ENCODE measurements at regions not wholly inside any gene's neighbourhood (a gene's known extent, or its start where the extent isn't known, plus 50 kb on each side); places are given as distances from the start of the nearest gene placed in this dataset.
"Not testable (repeated sequence)": the region's sequence is repeated elsewhere in the genome, so short reads cannot be mapped to it uniquely, and the experiment has no call there.

DNA sequence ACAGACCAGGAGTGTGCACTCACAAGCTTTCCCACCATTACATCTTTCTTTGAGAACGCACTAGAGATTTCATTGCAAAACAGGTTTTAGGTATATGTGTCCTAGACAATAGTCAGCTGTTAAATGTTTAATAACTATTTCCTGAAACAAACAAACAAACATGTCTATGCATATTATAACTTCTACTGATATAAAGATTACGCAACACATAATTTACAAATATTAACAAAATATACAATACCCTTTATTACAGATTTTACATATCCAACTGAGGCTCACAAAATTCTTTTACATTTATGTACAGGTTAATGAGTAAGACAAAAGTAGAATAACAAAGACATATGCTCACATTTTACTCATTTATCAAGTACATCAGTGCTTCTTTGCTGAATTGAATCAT lies 1554.0 kb upstream of the PCDH10 start:
- Mint-ChIP-seq H3K27me3 (ENCODE audit: low read depth in 3 of 3) (peaks cover 0 to 3% (median 0%) of the 10 kb centered on the region in 3 donors), H3K4me1 (no peaks in the 10 kb centered on the region), H3K27ac (no peak overlapping the region), H3K9me3 (peaks cover 0 to 49% (median 18%) of the 10 kb centered on the region in 6 donors), H3K36me3 (no peaks in the 10 kb centered on the region), H3K4me3 (no peak overlapping the region)
- no peak for DNase-seq

DNA sequence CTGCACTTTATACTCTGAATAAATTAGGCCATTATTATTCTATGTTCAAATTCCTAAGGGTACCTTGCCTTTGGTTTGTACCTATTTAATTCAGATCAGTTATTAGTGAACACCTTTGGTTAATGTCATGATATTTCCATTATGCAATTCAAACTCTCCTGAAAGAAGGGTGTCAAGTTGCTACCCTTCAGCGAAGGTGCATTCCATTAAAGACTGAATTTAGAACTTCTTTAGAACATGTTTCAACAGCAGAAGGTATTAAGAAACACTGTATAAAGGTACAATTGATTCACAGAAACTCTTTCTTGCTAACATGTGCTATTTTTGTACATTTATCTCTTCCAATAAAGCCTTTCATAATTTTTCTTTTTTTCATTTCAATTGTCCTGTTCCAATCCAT lies 1545.4 kb upstream of the PCDH10 start:
- Mint-ChIP-seq H3K9me3 (peaks cover 2 to 39% (median 16%) of the 10 kb centered on the region in 6 donors), H3K27ac (no peak overlapping the region), H3K4me1 (no peaks in the 10 kb centered on the region), H3K36me3 (peaks cover 0 to 3% (median 0%) of the 10 kb centered on the region in 3 donors), H3K4me3 (no peak overlapping the region), H3K27me3 (ENCODE audit: low read depth in 3 of 3) (peaks cover 0 to 2% (median 0%) of the 10 kb centered on the region in 3 donors)
- DNase-seq, result no peak

DNA sequence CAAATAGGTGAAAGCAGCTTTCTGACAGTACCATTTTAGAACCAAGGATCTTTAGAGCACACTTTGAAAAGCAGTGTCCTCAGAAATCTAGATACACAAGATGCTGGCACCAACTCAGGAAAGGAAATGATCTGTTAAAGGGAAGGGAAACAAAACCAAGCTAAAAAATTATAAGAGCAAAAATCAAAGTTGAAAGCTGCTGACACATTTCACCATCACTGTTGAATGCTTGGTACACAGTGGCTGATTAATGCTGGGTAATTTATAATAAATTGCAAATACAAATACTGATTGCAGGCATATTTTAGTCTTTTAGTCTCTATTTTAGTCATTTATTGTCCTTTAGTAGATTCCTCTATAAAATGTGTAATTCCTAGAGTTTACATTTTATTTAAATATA lies 1540.1 kb upstream of the PCDH10 start:
- H3K27me3 Mint-ChIP-seq (ENCODE audit: low read depth in 3 of 3), result no peaks in the 10 kb centered on the region
- no peak for DNase-seq
- no peaks in the 10 kb centered on the region for H3K4me1 Mint-ChIP-seq
- no peak overlapping the region for H3K27ac Mint-ChIP-seq
- H3K36me3 Mint-ChIP-seq, result peaks cover 0 to 4% (median 3%) of the 10 kb centered on the region in 3 donors
- no peak overlapping the region for H3K4me3 Mint-ChIP-seq
- H3K9me3 Mint-ChIP-seq, result peaks cover 0 to 33% (median 16%) of the 10 kb centered on the region in 6 donors

DNA sequence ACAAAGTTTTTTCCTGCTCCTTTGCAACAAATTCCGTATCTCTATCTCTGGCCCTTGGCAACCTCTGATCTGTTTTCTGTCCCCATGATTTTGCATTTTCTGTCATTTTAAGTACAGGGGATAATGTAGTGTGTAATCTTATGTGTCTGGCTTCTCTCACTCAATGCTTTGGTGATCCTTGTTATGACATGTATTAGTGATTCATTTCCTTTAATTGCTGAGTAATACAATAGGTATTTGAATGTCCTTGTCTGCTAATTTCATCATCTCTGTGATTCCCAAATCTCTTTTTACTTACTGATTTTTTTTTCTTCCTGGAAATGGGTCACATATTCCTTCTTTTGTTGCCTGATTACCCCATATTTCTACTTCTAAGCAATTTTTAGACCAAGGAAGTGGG lies 1538.6 kb upstream of the PCDH10 start:
- not testable (repeated sequence) for DNase-seq

DNA sequence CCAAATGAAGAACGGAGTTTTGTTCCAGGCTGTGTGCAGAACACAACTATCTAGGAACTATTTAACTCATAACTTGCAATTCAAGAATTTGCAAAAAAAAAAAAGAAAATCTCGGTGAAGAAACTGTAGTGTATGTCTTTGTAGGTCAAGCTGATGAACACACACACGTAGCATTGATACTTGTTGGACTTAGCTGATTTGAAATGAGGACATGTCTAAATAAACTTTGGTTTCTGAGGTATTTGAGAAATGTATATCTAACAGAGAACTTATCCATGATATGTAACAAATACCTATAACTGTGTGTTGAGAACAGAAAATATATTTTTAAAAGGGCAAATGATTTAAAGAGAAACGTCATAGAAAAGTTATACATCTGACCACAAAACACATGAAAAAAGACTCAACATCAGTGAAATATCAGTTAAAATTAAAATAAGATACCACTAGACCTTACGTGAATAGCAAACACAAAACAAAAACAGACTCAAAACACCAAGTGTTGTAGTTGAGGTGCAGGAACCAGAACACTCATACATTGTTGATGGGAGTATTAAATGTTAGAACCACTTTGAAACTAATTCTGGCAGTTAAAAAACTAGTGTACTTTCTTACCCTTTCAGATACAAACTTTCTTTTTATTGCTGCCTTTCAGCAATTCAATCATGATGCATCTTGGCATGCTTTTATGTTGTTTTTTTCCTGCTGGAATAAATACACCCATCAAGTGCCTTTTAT lies 1535.8 kb upstream of the PCDH10 start:
- Mint-ChIP-seq H3K27ac (no peak overlapping the region), H3K36me3 (peaks cover 0 to 4% (median 0%) of the 10 kb centered on the region in 3 donors), H3K4me1 (no peaks in the 10 kb centered on the region), H3K4me3 (no peak overlapping the region), H3K9me3 (peaks cover 0 to 24% (median 13%) of the 10 kb centered on the region in 6 donors), H3K27me3 (ENCODE audit: low read depth in 3 of 3) (no peaks in the 10 kb centered on the region)
- no peak for DNase-seq

More for the DNA sequence above, 1538.6 kb upstream of the PCDH10 start:
- H3K27me3 Mint-ChIP-seq (ENCODE audit: low read depth in 3 of 3); H3K36me3 Mint-ChIP-seq; H3K27ac Mint-ChIP-seq; H3K4me3 Mint-ChIP-seq; H3K4me1 Mint-ChIP-seq: not testable (repeated sequence)
- H3K9me3 Mint-ChIP-seq, result peaks cover 0 to 33% (median 13%) of the 10 kb centered on the region in 6 donors

DNA sequence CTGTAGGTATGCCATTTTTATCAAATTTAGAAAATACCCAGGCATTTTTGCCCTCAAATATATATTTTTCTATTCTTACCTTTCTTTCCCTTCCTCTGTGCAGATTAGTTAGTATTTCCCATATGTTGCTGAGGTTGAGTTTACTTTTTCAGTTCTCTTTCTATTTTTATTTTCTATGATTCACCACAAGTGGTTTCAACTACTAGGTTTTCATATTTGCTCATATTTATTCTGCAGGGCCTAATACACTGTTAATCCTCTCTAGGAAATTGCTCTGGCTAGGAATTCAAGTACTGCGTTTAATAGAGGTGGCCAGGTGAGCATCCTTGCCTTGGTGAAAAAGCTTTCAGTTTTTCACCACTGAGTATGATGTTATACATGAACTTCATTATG lies 1535.3 kb upstream of the PCDH10 start:
- Mint-ChIP-seq H3K36me3 (peaks cover 0 to 4% (median 0%) of the 10 kb centered on the region in 3 donors), H3K27me3 (ENCODE audit: low read depth in 3 of 3) (no peaks in the 10 kb centered on the region), H3K4me3 (no peak overlapping the region), H3K4me1 (no peaks in the 10 kb centered on the region), H3K27ac (no peak overlapping the region), H3K9me3 (peaks cover 0 to 22% (median 11%) of the 10 kb centered on the region in 6 donors)
- DNase-seq, result no peak

DNA sequence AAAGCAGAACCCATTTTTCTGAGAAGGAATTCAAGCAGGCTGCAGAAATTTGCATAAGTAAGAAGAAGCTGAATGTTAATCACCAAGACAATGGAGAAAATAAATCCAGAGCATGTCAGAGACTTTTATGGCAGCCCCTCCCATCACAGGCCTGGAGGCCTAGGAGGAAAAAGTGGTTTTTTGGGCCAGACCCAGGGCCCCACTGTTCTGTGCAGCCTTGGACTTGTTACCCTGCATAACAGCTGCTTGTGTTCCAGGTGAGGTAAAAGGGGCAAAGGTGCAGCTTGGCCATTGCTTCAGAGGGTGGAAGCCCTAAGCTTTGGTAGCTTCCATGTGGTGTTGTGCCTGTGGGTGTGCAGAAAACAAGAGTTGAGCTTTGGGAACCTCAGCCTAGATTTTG lies 1516.2 kb upstream of the PCDH10 start:
- peaks cover 4 to 47% (median 37%) of the 10 kb centered on the region in 6 donors for H3K9me3 Mint-ChIP-seq
- peaks cover 0 to under 1% (median 0%) of the 10 kb centered on the region in 3 donors for H3K27me3 Mint-ChIP-seq (ENCODE audit: low read depth in 3 of 3)
- no peak overlapping the region for H3K27ac Mint-ChIP-seq

DNA sequence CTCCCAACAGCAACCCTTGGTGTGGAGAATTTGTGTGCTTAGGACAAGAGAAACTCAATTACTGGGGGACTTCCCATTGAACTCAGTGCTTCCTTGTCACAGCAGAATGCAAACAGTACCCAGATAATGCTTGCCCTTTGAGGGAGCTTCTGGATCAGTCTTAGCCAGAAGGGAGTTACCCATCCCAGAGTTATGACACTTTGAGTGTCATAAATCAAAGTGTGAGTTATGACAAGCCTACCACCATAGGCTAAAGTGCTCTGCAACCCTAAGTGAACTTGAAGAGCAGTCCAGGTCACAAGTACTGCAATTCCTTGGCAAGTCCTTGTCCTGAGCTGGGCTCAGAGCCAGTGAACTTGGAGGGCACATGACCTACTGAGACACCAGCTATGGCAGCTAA lies 1513.9 kb upstream of the PCDH10 start:
- no peak overlapping the region for H3K27ac Mint-ChIP-seq
- peaks cover 0 to 2% (median 0%) of the 10 kb centered on the region in 3 donors for H3K27me3 Mint-ChIP-seq (ENCODE audit: low read depth in 3 of 3)
- H3K4me3 Mint-ChIP-seq, result no peak overlapping the region
- DNase-seq, result no peak
- no peaks in the 10 kb centered on the region for H3K4me1 Mint-ChIP-seq
- no peaks in the 10 kb centered on the region for H3K36me3 Mint-ChIP-seq
- peaks cover 11 to 70% (median 49%) of the 10 kb centered on the region in 6 donors for H3K9me3 Mint-ChIP-seq

More for the DNA sequence above, 1516.2 kb upstream of the PCDH10 start:
- Mint-ChIP-seq H3K36me3 (no peaks in the 10 kb centered on the region), H3K4me3 (no peak overlapping the region), H3K4me1 (no peaks in the 10 kb centered on the region)
- DNase-seq, result no peak

DNA sequence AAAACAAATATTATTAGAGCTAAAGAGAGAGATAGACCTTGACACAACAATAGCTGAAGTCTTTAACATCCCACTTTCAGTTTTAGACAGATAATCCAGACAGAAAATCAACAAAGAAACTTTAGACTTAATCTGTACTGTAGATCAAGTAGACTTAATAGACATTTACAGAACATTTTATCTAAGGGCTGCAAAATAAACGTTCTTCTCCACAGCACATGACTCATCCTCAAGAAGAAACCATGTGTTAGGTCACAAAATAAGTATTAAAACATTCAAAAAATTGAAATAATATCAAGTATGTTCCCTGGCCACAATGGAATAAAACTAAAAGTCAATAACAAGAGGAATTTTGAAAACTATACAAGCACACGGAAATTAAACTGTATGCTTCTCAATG lies 1510.3 kb upstream of the PCDH10 start:
- no peak for DNase-seq
- H3K4me1 Mint-ChIP-seq, result no peaks in the 10 kb centered on the region
- H3K9me3 Mint-ChIP-seq, result peaks cover 11 to 78% (median 51%) of the 10 kb centered on the region in 6 donors
- no peak overlapping the region for H3K4me3 Mint-ChIP-seq
- H3K27ac Mint-ChIP-seq, result no peak overlapping the region
- H3K36me3 Mint-ChIP-seq, result no peaks in the 10 kb centered on the region
- peaks cover 0 to 2% (median 0%) of the 10 kb centered on the region in 3 donors for H3K27me3 Mint-ChIP-seq (ENCODE audit: low read depth in 3 of 3)

DNA sequence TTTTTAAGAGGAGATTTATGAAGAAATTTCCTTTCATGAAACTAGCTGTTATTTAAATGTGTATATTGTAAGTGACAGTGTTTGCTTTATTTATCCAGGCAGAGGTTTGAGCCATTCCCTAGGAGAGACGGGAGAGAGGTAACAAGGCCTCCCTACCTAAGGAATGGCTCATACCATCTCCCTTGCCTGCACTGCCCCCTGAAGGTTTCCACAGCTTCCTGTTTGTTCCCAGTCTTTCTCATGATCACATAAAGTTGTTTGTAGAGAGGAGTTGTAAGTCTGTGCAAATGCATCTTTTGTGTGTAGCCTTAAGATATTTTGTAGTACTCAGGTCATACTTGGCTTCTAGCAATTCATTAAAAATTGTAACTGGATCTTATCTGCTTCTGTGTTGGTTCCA lies 1504.5 kb upstream of the PCDH10 start:
- Mint-ChIP-seq H3K4me3 (no peak overlapping the region), H3K27ac (no peak overlapping the region), H3K9me3 (peaks cover 4 to 42% (median 23%) of the 10 kb centered on the region in 6 donors), H3K36me3 (no peaks in the 10 kb centered on the region), H3K27me3 (ENCODE audit: low read depth in 3 of 3) (no peaks in the 10 kb centered on the region), H3K4me1 (no peaks in the 10 kb centered on the region)
- no peak for DNase-seq

DNA sequence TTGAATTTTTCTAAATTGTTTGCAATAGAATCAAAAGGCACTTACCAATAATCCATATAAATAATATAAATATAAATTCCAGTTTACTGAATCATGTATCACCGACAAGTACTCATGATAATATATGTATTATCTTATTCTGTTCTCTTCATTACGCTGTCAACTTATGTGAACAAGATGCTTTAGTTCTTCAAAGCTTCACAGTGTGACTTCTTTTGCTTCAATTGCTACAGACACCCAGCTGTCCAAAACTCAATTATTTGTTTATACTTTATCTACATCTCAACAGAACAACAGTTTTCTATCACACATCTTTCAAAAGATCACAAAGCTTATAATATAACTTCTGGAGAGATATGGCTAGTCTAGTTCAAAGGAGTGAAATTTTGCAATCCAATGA lies 1499.9 kb upstream of the PCDH10 start:
- Mint-ChIP-seq H3K4me3 (no peak overlapping the region), H3K36me3 (no peaks in the 10 kb centered on the region), H3K4me1 (no peaks in the 10 kb centered on the region), H3K27ac (no peak overlapping the region), H3K9me3 (peaks cover 4 to 26% (median 15%) of the 10 kb centered on the region in 6 donors), H3K27me3 (ENCODE audit: low read depth in 3 of 3) (no peaks in the 10 kb centered on the region)
- no peak for DNase-seq

DNA sequence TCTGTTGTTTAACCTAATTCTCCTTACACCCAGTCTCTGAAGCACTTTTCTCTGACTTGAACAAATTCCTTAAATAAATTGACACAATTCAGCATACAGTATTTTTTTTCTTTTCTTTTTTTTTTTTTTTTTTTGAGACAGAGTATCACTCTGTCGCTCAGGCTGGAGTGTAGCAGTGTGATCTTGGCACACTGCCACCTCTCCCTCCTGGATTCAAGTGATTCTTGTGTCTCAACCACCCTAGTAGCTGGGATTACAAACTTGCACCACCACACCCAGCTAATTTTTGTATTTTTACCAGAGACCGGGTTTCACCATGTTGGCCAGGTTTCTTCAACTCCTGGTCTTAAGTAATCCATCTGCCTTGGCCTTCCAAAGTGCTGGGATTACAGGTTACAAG lies 1498.1 kb upstream of the PCDH10 start:
- no peak for DNase-seq
- Mint-ChIP-seq H3K4me1 (no peaks in the 10 kb centered on the region), H3K36me3 (no peaks in the 10 kb centered on the region), H3K27me3 (ENCODE audit: low read depth in 3 of 3) (no peaks in the 10 kb centered on the region), H3K9me3 (peaks cover 4 to 18% (median 7%) of the 10 kb centered on the region in 6 donors), H3K4me3 (no peak overlapping the region), H3K27ac (no peak overlapping the region)

DNA sequence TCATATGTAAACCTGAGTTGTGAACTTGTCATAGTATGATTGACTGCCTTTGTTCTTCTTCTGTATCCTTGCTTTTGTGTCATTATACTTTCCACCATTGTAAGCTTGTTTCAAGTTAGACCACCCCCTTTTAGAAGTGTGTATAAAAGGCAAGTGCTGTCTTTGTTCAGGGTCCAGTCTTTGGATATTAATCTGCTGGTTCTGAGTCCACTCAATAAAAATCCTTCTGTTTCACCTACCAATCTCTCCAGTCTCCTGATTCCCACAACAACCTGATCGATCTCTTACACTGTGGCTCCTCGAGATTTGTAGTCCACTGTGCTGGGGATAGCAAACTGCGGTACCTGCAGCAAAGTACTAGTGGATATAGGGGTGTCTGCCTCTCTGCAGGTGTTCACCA lies 1465.8 kb upstream of the PCDH10 start:
- H3K27ac Mint-ChIP-seq, H3K4me3 Mint-ChIP-seq, DNase-seq: not testable (repeated sequence)

DNA sequence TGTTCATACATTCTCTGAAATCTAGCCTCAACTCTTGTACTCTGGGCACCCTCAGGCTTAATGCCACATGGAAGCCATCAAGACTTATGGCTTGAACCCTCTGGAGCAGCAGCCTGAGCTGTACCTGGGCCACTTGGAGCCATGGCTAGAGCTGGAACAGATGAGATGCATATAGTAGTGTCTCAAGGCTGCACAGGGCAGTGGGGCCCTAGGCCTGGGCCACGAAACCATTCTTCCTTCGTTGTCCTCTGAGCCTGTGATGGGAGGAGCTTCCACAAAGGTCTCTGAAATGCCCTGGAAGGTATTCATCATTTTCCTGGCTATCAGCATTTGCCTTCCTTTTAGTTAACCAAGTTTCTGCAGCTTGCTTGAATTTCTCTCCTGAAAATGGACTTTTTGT lies 1427.2 kb upstream of the PCDH10 start:
- peaks cover 0 to 5% (median 4%) of the 10 kb centered on the region in 3 donors for H3K36me3 Mint-ChIP-seq
- H3K9me3 Mint-ChIP-seq, result peaks cover 4 to 29% (median 16%) of the 10 kb centered on the region in 6 donors
- H3K4me3 Mint-ChIP-seq, result no peak overlapping the region
- DNase-seq, result no peak
- no peak overlapping the region for H3K27ac Mint-ChIP-seq
- no peaks in the 10 kb centered on the region for H3K4me1 Mint-ChIP-seq
- no peaks in the 10 kb centered on the region for H3K27me3 Mint-ChIP-seq (ENCODE audit: low read depth in 3 of 3)

More for the DNA sequence above, 1465.8 kb upstream of the PCDH10 start:
- H3K36me3 Mint-ChIP-seq; H3K4me1 Mint-ChIP-seq; H3K27me3 Mint-ChIP-seq (ENCODE audit: low read depth in 3 of 3): not testable (repeated sequence)
- peaks cover 2 to 37% (median 15%) of the 10 kb centered on the region in 6 donors for H3K9me3 Mint-ChIP-seq

DNA sequence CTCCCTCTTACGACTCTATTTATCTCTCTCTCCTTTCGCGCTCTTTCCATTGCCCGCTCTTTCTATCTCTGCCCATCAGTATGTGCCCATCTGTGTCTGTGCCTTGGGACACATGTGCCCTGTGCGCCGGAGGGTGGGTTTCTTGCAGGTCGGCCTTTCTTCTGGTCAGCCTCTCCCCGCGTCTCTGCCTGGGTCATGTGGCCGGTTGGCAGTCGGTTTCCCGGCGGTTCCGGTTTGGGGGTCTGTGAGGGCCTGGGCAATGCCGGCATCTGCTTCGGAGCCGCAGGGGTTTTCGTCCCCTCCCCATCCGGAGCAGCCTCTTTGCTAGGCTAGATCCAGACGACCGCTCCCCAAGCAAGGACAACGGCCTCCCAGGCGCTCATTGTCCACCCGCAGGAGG lies 1426.0 kb upstream of the PCDH10 start:
- not testable (repeated sequence) for DNase-seq; H3K4me1 Mint-ChIP-seq; H3K27me3 Mint-ChIP-seq (ENCODE audit: low read depth in 3 of 3); H3K4me3 Mint-ChIP-seq; H3K36me3 Mint-ChIP-seq; H3K27ac Mint-ChIP-seq
- H3K9me3 Mint-ChIP-seq, result peaks cover 4 to 34% (median 18%) of the 10 kb centered on the region in 6 donors
